AG10803 (cell line): ENCODE measurements at regions not wholly inside any gene's neighbourhood (a gene's known extent, or its start where the extent isn't known, plus 50 kb on each side); places are given as distances from the start of the nearest gene placed in this dataset.

Experiments used
- DNase-seq: peaks from one replicate; pipeline ENCODE4 v3.0.0; 2010; ENCODE audit warnings: low read depth
- H3K4me3 ChIP-seq: 2 replicates; pipeline ENCODE4 v1.5.1; 2011; ENCODE audit warnings: mild to moderate bottlenecking, low read length, control low read depth
- CTCF ChIP-seq: conservative IDR thresholded peaks from 2 replicates; pipeline ENCODE4 v1.5.1; 2011; ENCODE audit warnings: mild to moderate bottlenecking, low read length, control low read depth, inconsistent platforms

DNA sequence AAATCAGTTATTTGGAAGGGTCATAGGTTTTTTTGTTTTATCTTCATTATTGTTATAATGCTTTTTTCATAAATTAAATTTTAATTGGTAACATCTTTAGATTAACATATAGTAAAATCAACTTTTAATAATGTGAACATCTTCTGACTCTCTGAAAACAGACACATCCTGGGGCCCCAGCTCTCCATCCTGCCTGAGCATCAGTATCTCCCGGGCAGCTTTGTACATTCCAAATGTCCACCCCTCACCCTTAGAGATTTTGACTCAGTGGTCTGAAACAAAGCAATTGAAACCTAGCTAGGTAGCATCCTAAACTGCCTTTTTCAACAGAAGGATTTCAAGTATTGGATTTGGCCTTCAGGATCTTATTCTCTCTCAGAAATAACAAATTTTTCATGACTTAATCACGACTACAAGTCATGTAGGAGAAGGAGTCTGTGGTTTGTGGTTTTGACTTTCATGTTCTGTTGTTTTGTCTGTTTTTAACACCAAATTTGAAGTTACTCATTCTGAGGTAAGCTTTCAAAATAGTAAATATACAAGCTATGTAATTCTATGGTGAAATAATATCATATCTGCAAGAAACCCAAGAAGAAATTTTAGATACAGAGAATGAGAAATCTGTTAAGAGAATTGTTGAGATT lies 147.3 kb upstream of the UBE2E2 start:
- peak; percentile 91 for DNase-seq
- TF ChIP-seq CTCF, result no peak
- H3K4me3 ChIP-seq, result no peak overlapping the region

DNA sequence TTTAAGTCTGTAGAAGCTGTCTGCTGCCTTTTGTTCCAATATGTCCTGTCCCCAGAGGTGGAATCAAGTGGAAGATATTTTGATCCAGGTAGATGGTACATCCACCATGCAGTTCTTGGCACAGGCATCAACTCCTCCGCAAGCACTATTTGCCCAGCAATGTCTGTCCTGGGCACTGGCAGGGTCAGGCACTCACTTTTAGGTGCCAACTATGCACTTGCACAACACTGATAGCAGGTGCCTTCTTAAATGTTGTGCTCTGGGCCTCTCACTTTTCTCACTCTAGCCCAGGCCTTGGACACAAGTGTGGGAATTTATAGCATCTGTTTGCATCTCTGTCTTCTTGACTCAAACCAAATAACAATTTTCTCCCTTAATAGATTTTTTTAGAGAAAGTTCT lies 140.5 kb upstream of the UBE2E2 start:
- no peak overlapping the region for H3K4me3 ChIP-seq
- DNase-seq, result no peak
- TF ChIP-seq CTCF, result no peak

DNA sequence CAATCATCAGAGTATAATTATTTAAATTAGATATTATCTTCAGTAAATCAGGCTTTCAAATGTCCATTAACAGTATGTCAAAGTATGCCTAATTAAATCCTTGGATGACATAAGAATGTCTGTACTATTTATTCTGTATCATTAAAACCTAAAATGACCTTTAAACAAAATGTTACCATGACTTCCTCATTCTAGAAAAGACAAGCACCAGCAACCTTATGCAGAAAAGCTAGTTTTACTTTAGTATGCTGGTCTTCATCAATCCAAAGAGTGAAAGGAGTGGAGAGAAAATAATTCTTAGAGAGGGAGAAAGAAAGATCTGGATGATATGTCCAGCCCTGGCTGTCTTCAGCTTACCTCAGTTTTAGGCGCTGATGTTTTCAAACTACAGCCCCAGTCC lies 140.1 kb upstream of the UBE2E2 start:
- DNase-seq, result no peak
- no peak overlapping the region for H3K4me3 ChIP-seq
- no peak for TF ChIP-seq CTCF

DNA sequence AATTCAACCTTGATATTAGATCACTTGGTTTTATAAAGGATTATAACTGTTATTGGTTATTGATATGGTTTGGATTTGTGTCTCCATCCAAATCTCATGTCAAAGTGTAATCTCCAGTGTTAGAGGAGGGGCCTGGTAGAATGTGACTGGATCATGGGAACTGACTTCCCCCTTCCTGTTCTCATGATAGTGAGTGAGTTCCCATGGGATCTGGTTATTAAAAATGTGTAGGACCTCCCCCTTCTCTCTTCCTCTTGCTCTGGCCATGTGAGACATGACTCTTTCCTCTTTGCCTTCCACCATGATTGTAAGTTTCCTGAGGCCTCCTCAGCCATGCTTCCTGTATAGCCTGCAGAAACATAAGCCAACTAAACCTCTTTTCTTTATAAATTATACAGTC lies 136.0 kb upstream of the UBE2E2 start:
- no peak for TF ChIP-seq CTCF
- no peak for DNase-seq
- no peak overlapping the region for H3K4me3 ChIP-seq

GRCh38 chr3:23068016-23068728 lies 135.0 kb upstream of the UBE2E2 start:
- no peak overlapping the region for H3K4me3 ChIP-seq
- no peak for TF ChIP-seq CTCF
- DNase-seq, result no peak

DNA sequence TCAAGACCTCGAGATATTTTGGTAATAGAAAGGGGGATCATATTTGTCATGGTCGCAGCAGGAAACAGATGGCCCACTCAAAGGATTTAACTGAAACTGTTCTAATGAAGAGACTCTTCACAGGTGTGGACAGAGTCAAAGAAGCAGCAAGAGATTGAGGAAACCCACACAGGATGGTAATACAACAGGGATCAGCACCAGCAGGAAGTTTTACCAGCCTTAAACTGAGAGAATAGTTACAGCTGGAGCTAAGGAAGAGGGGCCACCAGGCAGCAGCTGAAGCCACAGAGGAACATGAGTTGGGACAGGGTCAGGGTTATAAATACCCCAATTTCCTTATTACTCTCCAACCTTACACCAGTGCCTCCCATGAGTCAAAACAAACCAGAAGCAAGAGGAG lies 131.8 kb upstream of the UBE2E2 start:
- H3K4me3 ChIP-seq, result no peak overlapping the region
- no peak for TF ChIP-seq CTCF
- DNase-seq, result no peak

DNA sequence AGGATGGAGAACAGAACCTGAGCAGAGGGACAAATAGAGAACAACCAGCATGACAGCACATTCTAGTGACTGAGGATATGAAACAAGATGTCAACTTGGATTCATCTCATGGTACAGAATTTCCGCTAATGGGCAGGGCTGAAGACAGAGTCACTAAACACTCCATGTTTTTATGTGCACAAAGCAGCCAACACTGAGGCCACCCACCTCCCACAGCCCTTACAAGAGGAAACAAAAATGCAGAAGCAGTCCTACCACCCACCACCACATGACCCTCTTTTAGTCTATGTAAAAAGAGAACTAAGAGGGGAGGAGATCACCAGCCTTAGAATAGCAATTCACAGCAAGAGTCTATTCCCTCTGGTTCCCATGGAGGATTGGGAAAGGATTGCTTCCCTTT lies 131.4 kb upstream of the UBE2E2 start:
- DNase-seq, result no peak
- no peak for TF ChIP-seq CTCF
- no peak overlapping the region for H3K4me3 ChIP-seq
